22Rv1 (cell line): ENCODE measurements at regions not wholly inside any gene's neighbourhood (a gene's known extent, or its start where the extent isn't known, plus 50 kb on each side); places are given as distances from the start of the nearest gene placed in this dataset.

Source experiments
- H3K27ac ChIP-seq: fragments of 450-650 bp; 2 replicates; pipeline ENCODE4 v1.5.1; 2017
- ZFX ChIP-seq: fragments of 450-650 bp; IDR thresholded peaks from 2 replicates; pipeline ENCODE4 v1.6.1; 2017; ENCODE audit warnings: antibody characterized with exemption, borderline replicate concordance
- TF ChIP-seq, protein P1 (sequence below): fragments of 450-650 bp; IDR thresholded peaks from 2 replicates; pipeline ENCODE4 v1.5.1; 2017; ENCODE audit warnings: mild to moderate bottlenecking

DNA sequence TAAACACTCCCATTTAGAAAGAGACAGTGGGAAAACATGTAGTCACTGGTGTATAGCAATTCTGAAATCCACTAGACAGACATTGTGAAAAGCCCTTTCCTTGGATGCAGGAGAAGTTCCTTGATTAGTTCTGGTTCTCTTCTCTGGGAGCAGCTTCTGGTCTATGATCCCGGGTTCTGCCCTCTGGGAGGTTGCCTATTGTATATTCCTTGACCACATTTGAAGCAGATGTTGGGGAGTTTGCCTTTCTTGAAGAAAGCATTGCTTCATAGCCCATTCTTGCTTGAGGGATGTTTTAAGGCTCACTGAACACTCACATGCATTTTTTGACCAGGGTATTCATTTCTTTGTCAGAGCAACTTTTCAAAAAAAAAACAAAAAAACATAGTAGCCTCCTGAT is 211.9 kb downstream of the NDFIP2 start:
- TF ChIP-seq, protein P1, sequence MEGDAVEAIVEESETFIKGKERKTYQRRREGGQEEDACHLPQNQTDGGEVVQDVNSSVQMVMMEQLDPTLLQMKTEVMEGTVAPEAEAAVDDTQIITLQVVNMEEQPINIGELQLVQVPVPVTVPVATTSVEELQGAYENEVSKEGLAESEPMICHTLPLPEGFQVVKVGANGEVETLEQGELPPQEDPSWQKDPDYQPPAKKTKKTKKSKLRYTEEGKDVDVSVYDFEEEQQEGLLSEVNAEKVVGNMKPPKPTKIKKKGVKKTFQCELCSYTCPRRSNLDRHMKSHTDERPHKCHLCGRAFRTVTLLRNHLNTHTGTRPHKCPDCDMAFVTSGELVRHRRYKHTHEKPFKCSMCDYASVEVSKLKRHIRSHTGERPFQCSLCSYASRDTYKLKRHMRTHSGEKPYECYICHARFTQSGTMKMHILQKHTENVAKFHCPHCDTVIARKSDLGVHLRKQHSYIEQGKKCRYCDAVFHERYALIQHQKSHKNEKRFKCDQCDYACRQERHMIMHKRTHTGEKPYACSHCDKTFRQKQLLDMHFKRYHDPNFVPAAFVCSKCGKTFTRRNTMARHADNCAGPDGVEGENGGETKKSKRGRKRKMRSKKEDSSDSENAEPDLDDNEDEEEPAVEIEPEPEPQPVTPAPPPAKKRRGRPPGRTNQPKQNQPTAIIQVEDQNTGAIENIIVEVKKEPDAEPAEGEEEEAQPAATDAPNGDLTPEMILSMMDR, result no peak
- TF ChIP-seq ZFX, result no peak
- H3K27ac ChIP-seq, result no peak overlapping the region

DNA sequence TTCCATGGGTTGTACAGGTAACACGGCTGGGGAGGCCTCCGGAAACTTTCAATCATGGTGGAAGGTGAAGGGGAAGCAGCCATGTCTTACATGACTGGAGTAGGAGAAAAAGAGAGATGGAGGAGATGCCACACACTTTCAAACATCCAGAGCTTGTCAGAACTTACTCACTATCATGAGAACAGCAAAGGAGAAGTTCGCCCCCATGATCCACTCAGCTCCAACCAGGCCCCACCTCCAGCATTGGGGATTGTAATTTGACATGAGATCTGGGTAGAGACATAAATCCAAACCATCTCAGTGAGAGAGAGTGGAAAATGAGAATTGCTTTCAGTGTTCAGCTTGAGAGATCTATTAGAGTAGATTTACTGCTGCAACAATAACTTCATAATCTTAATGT is 210.9 kb downstream of the NDFIP2 start:
- TF ChIP-seq, protein P1, result no peak
- no peak for TF ChIP-seq ZFX
- no peak overlapping the region for H3K27ac ChIP-seq

DNA sequence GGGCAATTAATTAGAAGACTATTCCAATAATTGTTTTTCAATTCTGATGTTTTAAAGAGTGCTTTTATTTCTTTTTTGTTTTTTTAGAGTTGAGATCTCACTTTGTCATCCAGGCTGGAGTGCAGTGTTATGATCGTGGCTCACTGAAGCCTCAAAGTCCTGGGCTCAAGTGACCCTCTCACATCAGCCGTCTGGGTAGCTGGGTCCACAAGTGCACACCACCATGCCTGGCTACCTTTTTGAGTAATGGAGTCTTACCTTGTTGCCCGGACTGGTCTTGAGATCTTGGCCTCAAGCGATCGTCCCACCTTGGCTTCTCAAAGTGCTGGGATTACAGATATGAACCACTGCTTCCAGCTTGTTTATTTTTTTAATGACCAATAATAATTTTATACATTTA is 207.8 kb downstream of the NDFIP2 start:
- no peak overlapping the region for H3K27ac ChIP-seq
- no peak for TF ChIP-seq ZFX
- TF ChIP-seq, protein P1, result no peak

DNA sequence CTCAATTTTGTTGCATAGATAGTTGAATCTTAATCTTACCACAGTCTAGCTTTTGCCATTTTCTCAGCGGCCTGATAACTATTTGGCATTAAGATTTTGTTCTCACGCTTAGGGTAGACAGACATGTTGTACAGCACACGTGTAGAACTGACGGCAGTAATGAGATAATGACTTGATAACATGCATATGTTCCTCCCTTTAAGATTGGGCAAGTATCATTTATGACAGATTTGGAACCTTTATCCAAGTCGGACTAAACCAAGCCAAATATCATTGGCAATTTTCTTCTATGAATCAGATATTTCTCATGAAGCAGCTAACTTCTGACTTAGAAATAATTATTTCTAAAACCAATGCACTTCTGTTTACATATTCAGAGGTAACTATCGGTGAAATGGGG is 205.5 kb downstream of the NDFIP2 start:
- TF ChIP-seq, protein P1, result no peak
- no peak for TF ChIP-seq ZFX
- no peak overlapping the region for H3K27ac ChIP-seq

DNA sequence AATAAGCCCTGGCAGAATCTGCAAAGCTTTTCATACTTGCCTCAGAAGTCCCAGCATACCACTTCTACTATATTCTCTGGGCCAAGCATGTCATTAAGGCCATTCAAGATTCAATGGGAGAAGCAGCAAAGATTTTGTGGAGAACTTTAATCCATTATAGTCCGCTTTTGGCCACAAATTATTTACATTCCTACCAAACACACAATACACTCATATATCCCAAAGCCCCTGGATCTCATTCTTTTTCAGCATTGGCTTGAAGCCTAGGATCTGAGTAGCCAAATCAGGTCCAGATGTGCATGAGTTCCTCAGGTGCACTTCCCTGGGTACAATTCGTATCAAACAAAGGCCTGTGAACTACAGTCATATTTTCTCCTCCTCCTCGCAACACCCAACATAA is 203.4 kb downstream of the NDFIP2 start:
- no peak for TF ChIP-seq ZFX
- TF ChIP-seq, protein P1, result no peak
- H3K27ac ChIP-seq, result no peak overlapping the region

DNA sequence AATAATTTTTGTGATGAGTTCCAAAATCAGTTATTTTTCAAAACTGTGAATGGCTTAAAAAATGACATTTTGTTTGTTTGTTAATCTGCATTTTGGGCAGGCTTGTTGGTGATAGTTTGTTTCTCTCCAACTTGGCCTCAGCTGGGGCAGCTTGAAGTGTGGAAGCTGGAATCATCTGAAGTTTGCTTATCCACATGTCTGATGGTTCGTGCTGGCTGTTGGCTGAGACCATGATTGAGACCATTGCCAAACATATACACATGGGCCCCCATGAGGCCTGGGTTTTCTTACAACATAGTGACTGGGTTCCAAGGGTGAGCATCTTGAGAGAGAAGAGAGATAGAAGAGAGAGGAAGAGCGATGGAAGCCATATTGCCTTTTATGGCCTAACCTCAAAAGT is 201.2 kb downstream of the NDFIP2 start:
- H3K27ac ChIP-seq, result no peak overlapping the region

DNA sequence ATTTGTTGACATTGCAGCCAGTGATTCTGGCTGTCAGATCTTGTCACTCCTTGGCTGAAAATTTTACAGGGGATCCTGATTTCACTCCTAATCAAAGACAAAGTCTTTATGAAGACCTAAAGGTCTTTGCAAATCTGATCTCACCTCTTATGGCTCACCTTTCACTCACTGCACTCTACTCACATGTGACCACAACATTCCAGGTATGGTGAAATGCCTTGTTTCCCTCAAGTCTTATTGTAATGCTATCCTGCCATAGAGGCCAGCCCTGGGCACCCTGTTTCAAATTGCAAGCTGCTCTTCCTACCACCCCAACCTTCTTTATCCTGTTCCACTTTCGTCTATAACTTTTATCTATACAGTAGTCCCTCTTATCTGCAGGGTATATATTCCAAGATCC is 200.1 kb downstream of the NDFIP2 start:
- TF ChIP-seq, protein P1, result no peak
- no peak for TF ChIP-seq ZFX
- no peak overlapping the region for H3K27ac ChIP-seq

More for the DNA sequence above, 201.2 kb downstream of the NDFIP2 start:
- no peak for TF ChIP-seq ZFX
- TF ChIP-seq, protein P1, result no peak
